HCT116 (cell line): ENCODE measurements at regions not wholly inside any gene's neighbourhood (a gene's known extent, or its start where the extent isn't known, plus 50 kb on each side); places are given as distances from the start of the nearest gene placed in this dataset.

ENCODE experiments used
- CBX3 ChIP-seq: IDR thresholded peaks from 2 replicates; pipeline ENCODE4 v1.6.1; 2012; ENCODE audit warnings: low read depth
- CEBPB ChIP-seq: IDR thresholded peaks from 2 replicates; pipeline ENCODE4 v1.6.1; 2012; ENCODE audit warnings: low read depth
- CTCF ChIP-seq, 3 experiments: fragments of 200-600 bp in 1 of 3; sonication (generic) in 1 of 3; IDR thresholded peaks in 2 of 3; conservative IDR thresholded peaks in 1 of 3; 2 replicates each; pipeline ENCODE4 v1.5.1; 2012 to 2017; ENCODE audit warnings: low read depth in 2 of 3, low read length in 2 of 3, antibody characterized with exemption in 1 of 3, borderline replicate concordance in 1 of 3, control low read depth in 1 of 3, mild to moderate bottlenecking in 1 of 3, mixed read lengths in 1 of 3, mixed run types in 1 of 3, moderate library complexity in 1 of 3; ENCODE audit not compliant: insufficient read depth in 1 of 3
- EGR1 ChIP-seq: IDR thresholded peaks from 2 replicates; pipeline ENCODE4 v1.6.1; 2012; ENCODE audit warnings: low read depth
- JUND ChIP-seq: IDR thresholded peaks from 2 replicates; pipeline ENCODE4 v1.6.1; 2012
- MAX ChIP-seq: IDR thresholded peaks from 2 replicates; pipeline ENCODE4 v1.6.1; 2012
- SIN3A ChIP-seq: IDR thresholded peaks from 2 replicates; pipeline ENCODE4 v1.6.1; 2012; ENCODE audit warnings: low read depth
- SP1 ChIP-seq: IDR thresholded peaks from 2 replicates; pipeline ENCODE4 v1.6.1; 2012; ENCODE audit warnings: low read depth
- SRF ChIP-seq: IDR thresholded peaks from 2 replicates; pipeline ENCODE4 v1.6.1; 2012; ENCODE audit warnings: low read depth
- TCF7L2 ChIP-seq: IDR thresholded peaks from 2 replicates; pipeline ENCODE4 v1.7.0; 2011; ENCODE audit warnings: borderline replicate concordance, inconsistent platforms; ENCODE audit not compliant: insufficient read depth, insufficient read length; ENCODE audit errors: extremely low read depth
- ZBTB33 ChIP-seq: IDR thresholded peaks from 2 replicates; pipeline ENCODE4 v1.6.1; 2011; ENCODE audit warnings: mild to moderate bottlenecking, low read length, moderate library complexity; ENCODE audit not compliant: insufficient replicate concordance; ENCODE audit errors: extremely low read depth
- ZNF274 ChIP-seq: fragments of 200-500 bp; sonication (Bioruptor generic); IDR thresholded peaks from 2 replicates; pipeline ENCODE4 v1.6.1; 2014; ENCODE audit warnings: mild to moderate bottlenecking, low read depth, low read length, inconsistent platforms

GRCh38 chr7:81583882-81584533 lies 185.8 kb downstream of the HGF start (continued):
- TF ChIP-seq CTCF (IDR thresholded peaks at IDR 0.05 in 2 of 3, conservative IDR thresholded peaks at IDR 0.05 in 1 of 3; ENCODE audit: borderline replicate concordance in 1 of 3, insufficient read depth in 1 of 3, low read depth in 2 of 3, low read length in 2 of 3), result no peak
- no peak for TF ChIP-seq CBX3
- TF ChIP-seq JUND, result no peak
- TF ChIP-seq CEBPB, result no peak
- no peak for TF ChIP-seq SP1
- no peak for TF ChIP-seq SIN3A
- TF ChIP-seq ZNF274, result no peak
- no peak for TF ChIP-seq SRF
- TF ChIP-seq TCF7L2, result no peak
- no peak for TF ChIP-seq MAX
- no peak for TF ChIP-seq EGR1
- no peak for TF ChIP-seq ZBTB33
